Prostate gland (tissue), 2 donors: ENCODE measurements at regions not wholly inside any gene's neighbourhood (a gene's known extent, or its start where the extent isn't known, plus 50 kb on each side); places are given as distances from the start of the nearest gene placed in this dataset.

ENCODE experiments used
- POLR2A ChIP-seq: fragments of 450-650 bp; IDR thresholded peaks from one replicate; pipeline ENCODE4 v1.6.1; 2016; ENCODE audit warnings: antibody characterized with exemption, mild to moderate bottlenecking
- TF ChIP-seq, protein P1 (sequence below), 4 experiments: fragments of 200-600 bp in 2 of 4; fragments of 450-650 bp in 2 of 4; sonication (generic) in 2 of 4; IDR thresholded peaks; 1 replicate in 3 of 4; 2 replicates in 1 of 4; pipeline ENCODE4 v1.5.1; 2016 to 2019; ENCODE audit warnings: antibody characterized with exemption in 4 of 4, mild to moderate bottlenecking in 2 of 4, moderate library complexity in 2 of 4

DNA sequence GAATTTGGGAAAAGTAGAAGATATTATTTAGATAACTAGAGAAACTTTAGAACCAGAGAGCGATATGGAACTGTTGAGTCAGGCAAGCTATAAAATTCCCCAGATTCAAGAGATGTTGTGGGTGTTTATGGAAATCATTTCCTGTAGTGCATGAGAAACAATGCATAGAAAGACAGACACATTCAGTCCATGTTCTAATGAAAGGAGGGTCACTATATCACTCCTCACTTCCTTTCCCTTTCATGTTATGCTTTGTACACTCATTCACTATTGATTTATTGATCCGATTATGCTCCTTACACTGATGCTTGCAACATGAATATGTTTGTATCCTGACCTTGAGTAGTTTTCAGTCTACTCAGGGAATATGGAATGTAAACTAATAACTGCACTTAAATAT, 1459.9 kb upstream of the ALCAM start:
- TF ChIP-seq, protein P1, sequence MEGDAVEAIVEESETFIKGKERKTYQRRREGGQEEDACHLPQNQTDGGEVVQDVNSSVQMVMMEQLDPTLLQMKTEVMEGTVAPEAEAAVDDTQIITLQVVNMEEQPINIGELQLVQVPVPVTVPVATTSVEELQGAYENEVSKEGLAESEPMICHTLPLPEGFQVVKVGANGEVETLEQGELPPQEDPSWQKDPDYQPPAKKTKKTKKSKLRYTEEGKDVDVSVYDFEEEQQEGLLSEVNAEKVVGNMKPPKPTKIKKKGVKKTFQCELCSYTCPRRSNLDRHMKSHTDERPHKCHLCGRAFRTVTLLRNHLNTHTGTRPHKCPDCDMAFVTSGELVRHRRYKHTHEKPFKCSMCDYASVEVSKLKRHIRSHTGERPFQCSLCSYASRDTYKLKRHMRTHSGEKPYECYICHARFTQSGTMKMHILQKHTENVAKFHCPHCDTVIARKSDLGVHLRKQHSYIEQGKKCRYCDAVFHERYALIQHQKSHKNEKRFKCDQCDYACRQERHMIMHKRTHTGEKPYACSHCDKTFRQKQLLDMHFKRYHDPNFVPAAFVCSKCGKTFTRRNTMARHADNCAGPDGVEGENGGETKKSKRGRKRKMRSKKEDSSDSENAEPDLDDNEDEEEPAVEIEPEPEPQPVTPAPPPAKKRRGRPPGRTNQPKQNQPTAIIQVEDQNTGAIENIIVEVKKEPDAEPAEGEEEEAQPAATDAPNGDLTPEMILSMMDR (IDR thresholded peaks at IDR 0.05): no peak
- no peak for TF ChIP-seq POLR2A
